ENCODE measurements at regions not wholly inside any gene's neighbourhood (a gene's known extent, or its start where the extent isn't known, plus 50 kb on each side); places are given as distances from the start of the nearest gene placed in this dataset.
"Not testable (repeated sequence)": the region's sequence is repeated elsewhere in the genome, so short reads cannot be mapped to it uniquely, and the experiment has no call there.

GRCh38 chr6:26780563-26780962 is 121.0 kb upstream of the ZNF322 start:
- FAIRE-seq; in situ Hi-C loops (cut with HindIII; ENCODE audit: extremely low pct_ligation_motif_present, low pct_unique_long_range_greater_than_20kb); POLR2A ChIA-PET; H3K27me3 ChIP-seq (ENCODE audit: control insufficient read depth in 1 of 2, insufficient read depth in 2 of 2, low read length in 2 of 2); BruUV-seq (replicated peaks); CTCF ChIA-PET (ENCODE audit: low intra/inter-chr PET ratio, low total read pairs); H3K27ac ChIP-seq (ENCODE audit: extremely low read length, insufficient read depth, low read length); DNase-seq (ENCODE audit: low spot score); H3K9me3 ChIP-seq (ENCODE audit: low read length); ATAC-seq; H2AFZ ChIP-seq (ENCODE audit: low read length); H3K4me2 ChIP-seq (ENCODE audit: low read depth, low read length); H3K4me1 ChIP-seq (ENCODE audit: insufficient read depth, low read length); H4K20me1 ChIP-seq (ENCODE audit: insufficient read depth, low read length); H3K79me2 ChIP-seq (ENCODE audit: insufficient read depth, low read length); H3K4me3 ChIP-seq (replicated peaks in 1 of 3; ENCODE audit: insufficient read depth in 1 of 3, low read depth in 2 of 3, low read length in 3 of 3); H3K36me3 ChIP-seq (replicated peaks in 1 of 2; ENCODE audit: control insufficient read depth in 1 of 2, insufficient read depth in 2 of 2, low read length in 2 of 2); H3K9ac ChIP-seq (ENCODE audit: insufficient read depth, low read depth, low read length); intact Hi-C loops (cut with micrococcal nuclease; ENCODE audit: unreplicated experiment): not testable (repeated sequence)
- no CpG with 5 or more reads among the region's 21 CpGs for WGBS (ENCODE audit: low lambda C conversion rate)

GRCh38 chr6:26795474-26796307 is 136.1 kb upstream of the ZNF322 start:
- CTCF ChIA-PET (ENCODE audit: low intra/inter-chr PET ratio, low total read pairs); H4K20me1 ChIP-seq (ENCODE audit: insufficient read depth, low read length); BruUV-seq (replicated peaks); DNase-seq (ENCODE audit: low spot score); H3K4me2 ChIP-seq (ENCODE audit: low read depth, low read length); H2AFZ ChIP-seq (ENCODE audit: low read length); FAIRE-seq; POLR2A ChIA-PET; H3K79me2 ChIP-seq (ENCODE audit: insufficient read depth, low read length); H3K4me1 ChIP-seq (ENCODE audit: insufficient read depth, low read length); H3K27ac ChIP-seq (ENCODE audit: extremely low read length, insufficient read depth, low read length); H3K9me3 ChIP-seq (ENCODE audit: low read length); H3K9ac ChIP-seq (ENCODE audit: insufficient read depth, low read depth, low read length); H3K36me3 ChIP-seq (replicated peaks in 1 of 2; ENCODE audit: control insufficient read depth in 1 of 2, insufficient read depth in 2 of 2, low read length in 2 of 2); H3K27me3 ChIP-seq (ENCODE audit: control insufficient read depth in 1 of 2, insufficient read depth in 2 of 2, low read length in 2 of 2); H3K4me3 ChIP-seq (replicated peaks in 1 of 3; ENCODE audit: insufficient read depth in 1 of 3, low read depth in 2 of 3, low read length in 3 of 3); in situ Hi-C loops (cut with HindIII; ENCODE audit: extremely low pct_ligation_motif_present, low pct_unique_long_range_greater_than_20kb); intact Hi-C loops (cut with micrococcal nuclease; ENCODE audit: unreplicated experiment): not testable (repeated sequence)
- no CpG with 5 or more reads among the region's 10 CpGs for WGBS (ENCODE audit: low lambda C conversion rate)
- peak; percentile 81 for ATAC-seq

GRCh38 chr6:26799903-26800633 is 140.5 kb upstream of the ZNF322 start:
- H3K4me3 ChIP-seq (replicated peaks in 1 of 3; ENCODE audit: insufficient read depth in 1 of 3, low read depth in 2 of 3, low read length in 3 of 3); H3K27me3 ChIP-seq (ENCODE audit: control insufficient read depth in 1 of 2, insufficient read depth in 2 of 2, low read length in 2 of 2); H3K27ac ChIP-seq (ENCODE audit: extremely low read length, insufficient read depth, low read length); H3K4me1 ChIP-seq (ENCODE audit: insufficient read depth, low read length); FAIRE-seq; H3K9ac ChIP-seq (ENCODE audit: insufficient read depth, low read depth, low read length); ATAC-seq; in situ Hi-C loops (cut with HindIII; ENCODE audit: extremely low pct_ligation_motif_present, low pct_unique_long_range_greater_than_20kb); H3K36me3 ChIP-seq (replicated peaks in 1 of 2; ENCODE audit: control insufficient read depth in 1 of 2, insufficient read depth in 2 of 2, low read length in 2 of 2); H3K79me2 ChIP-seq (ENCODE audit: insufficient read depth, low read length); intact Hi-C loops (cut with micrococcal nuclease; ENCODE audit: unreplicated experiment); CTCF ChIA-PET (ENCODE audit: low intra/inter-chr PET ratio, low total read pairs); POLR2A ChIA-PET; H4K20me1 ChIP-seq (ENCODE audit: insufficient read depth, low read length); H3K4me2 ChIP-seq (ENCODE audit: low read depth, low read length); H3K9me3 ChIP-seq (ENCODE audit: low read length); BruUV-seq (replicated peaks); DNase-seq (ENCODE audit: low spot score); H2AFZ ChIP-seq (ENCODE audit: low read length): not testable (repeated sequence)
- WGBS (ENCODE audit: low lambda C conversion rate) = no CpG with 5 or more reads among the region's 17 CpGs

GRCh38 chr6:26803762-26804161 is 144.2 kb upstream of the ZNF322 start:
- H2AFZ ChIP-seq (ENCODE audit: low read length); in situ Hi-C loops (cut with HindIII; ENCODE audit: extremely low pct_ligation_motif_present, low pct_unique_long_range_greater_than_20kb); POLR2A ChIA-PET; H3K4me1 ChIP-seq (ENCODE audit: insufficient read depth, low read length); H3K27ac ChIP-seq (ENCODE audit: extremely low read length, insufficient read depth, low read length); DNase-seq (ENCODE audit: low spot score); H3K9ac ChIP-seq (ENCODE audit: insufficient read depth, low read depth, low read length); H3K9me3 ChIP-seq (ENCODE audit: low read length); H3K36me3 ChIP-seq (replicated peaks in 1 of 2; ENCODE audit: control insufficient read depth in 1 of 2, insufficient read depth in 2 of 2, low read length in 2 of 2); FAIRE-seq; H3K79me2 ChIP-seq (ENCODE audit: insufficient read depth, low read length); H3K27me3 ChIP-seq (ENCODE audit: control insufficient read depth in 1 of 2, insufficient read depth in 2 of 2, low read length in 2 of 2); intact Hi-C loops (cut with micrococcal nuclease; ENCODE audit: unreplicated experiment); H4K20me1 ChIP-seq (ENCODE audit: insufficient read depth, low read length); H3K4me3 ChIP-seq (replicated peaks in 1 of 3; ENCODE audit: insufficient read depth in 1 of 3, low read depth in 2 of 3, low read length in 3 of 3); ATAC-seq; BruUV-seq (replicated peaks); CTCF ChIA-PET (ENCODE audit: low intra/inter-chr PET ratio, low total read pairs); H3K4me2 ChIP-seq (ENCODE audit: low read depth, low read length): not testable (repeated sequence)
- no CpG with 5 or more reads among the region's 16 CpGs for WGBS (ENCODE audit: low lambda C conversion rate)

Measured in HepG2 (cell line).